RWPE2 (cell line): ENCODE measurements at regions not wholly inside any gene's neighbourhood (a gene's known extent, or its start where the extent isn't known, plus 50 kb on each side); places are given as distances from the start of the nearest gene placed in this dataset.

Experiments used
- ATAC-seq: fragments of 200-7000 bp; cut with Tn5 transposase; 3 replicates; pipeline ENCODE4 v1.9.1; 2021; ENCODE audit warnings: low read depth
- DNase-seq: peaks from one replicate; pipeline ENCODE4 v3.0.0-alpha.2; 2020; ENCODE audit warnings: low spot score
- H3K27ac ChIP-seq: fragments of 450-650 bp; 2 replicates; pipeline ENCODE4 v1.5.1; 2017; ENCODE audit warnings: mild to moderate bottlenecking; ENCODE audit not compliant: poor library complexity, severe bottlenecking
- H3K27me3 ChIP-seq: fragments of 250-450 bp; sonication (Bioruptor Pico); 2 replicates; pipeline ENCODE4 v1.5.1; 2021; ENCODE audit warnings: mild to moderate bottlenecking, moderate library complexity; ENCODE audit not compliant: insufficient read depth, poor library complexity, severe bottlenecking
- H3K36me3 ChIP-seq: fragments of 250-450 bp; sonication (Bioruptor Pico); 2 replicates; pipeline ENCODE4 v1.5.1; 2020; ENCODE audit warnings: low read depth, mild to moderate bottlenecking, moderate library complexity
- H3K4me1 ChIP-seq: fragments of 250-450 bp; sonication (Bioruptor Pico); 2 replicates; pipeline ENCODE4 v1.5.1; 2021; ENCODE audit warnings: mild to moderate bottlenecking, moderate library complexity; ENCODE audit not compliant: insufficient read depth, poor library complexity, severe bottlenecking
- H3K4me3 ChIP-seq: fragments of 250-450 bp; sonication (Bioruptor Pico); 2 replicates; pipeline ENCODE4 v1.5.1; 2021; ENCODE audit warnings: mild to moderate bottlenecking, moderate library complexity; ENCODE audit not compliant: severe bottlenecking
- H3K9me3 ChIP-seq: fragments of 250-450 bp; sonication (Bioruptor Pico); 2 replicates; pipeline ENCODE4 v1.5.1; 2021; ENCODE audit warnings: mild to moderate bottlenecking, moderate library complexity; ENCODE audit not compliant: severe bottlenecking
- CTCF ChIP-seq: fragments of 450-650 bp; IDR thresholded peaks from one replicate; pipeline ENCODE4 v1.5.1; 2017; ENCODE audit warnings: mild to moderate bottlenecking, moderate library complexity; ENCODE audit not compliant: poor library complexity, severe bottlenecking

DNA sequence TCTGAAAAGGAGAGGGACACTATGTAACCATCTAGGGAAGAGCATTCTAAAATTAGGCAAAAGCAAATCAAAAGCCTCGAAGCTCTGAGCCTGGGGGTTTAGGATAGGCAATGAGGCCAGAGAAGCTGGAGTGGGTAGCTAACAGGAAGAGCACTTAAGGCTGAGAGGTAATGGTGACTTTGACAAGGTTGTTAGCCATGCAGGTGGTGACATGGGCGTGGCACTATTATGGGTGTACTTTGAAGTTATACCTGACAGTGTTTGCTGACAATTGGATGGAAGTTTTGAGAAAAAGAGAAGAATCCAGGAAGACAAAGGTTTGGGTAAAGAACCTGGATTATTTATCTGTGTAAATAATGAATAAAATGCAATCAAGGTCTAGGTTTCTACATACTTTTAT, 383.0 kb upstream of the SEMA3C start:
- no peak for ATAC-seq
- TF ChIP-seq CTCF: no peak

GRCh38 chr7:81300753-81301152, 381.9 kb upstream of the SEMA3C start:
- Histone ChIP-seq H3K27ac (no peak overlapping the region), H3K27me3 (no peaks in the 10 kb centered on the region), H3K4me1 (peaks cover 22% of the 10 kb centered on the region), H3K9me3 (no peaks in the 10 kb centered on the region), H3K4me3 (no peak overlapping the region), H3K36me3 (no peaks in the 10 kb centered on the region)
- ATAC-seq: no peak
- no peak for TF ChIP-seq CTCF
- no peak for DNase-seq

More for the DNA sequence above, 383.0 kb upstream of the SEMA3C start:
- Histone ChIP-seq H3K27ac (no peak overlapping the region), H3K9me3 (no peaks in the 10 kb centered on the region), H3K4me1 (peaks cover 22% of the 10 kb centered on the region), H3K36me3 (no peaks in the 10 kb centered on the region), H3K27me3 (no peaks in the 10 kb centered on the region), H3K4me3 (no peak overlapping the region)
- DNase-seq: no peak

DNA sequence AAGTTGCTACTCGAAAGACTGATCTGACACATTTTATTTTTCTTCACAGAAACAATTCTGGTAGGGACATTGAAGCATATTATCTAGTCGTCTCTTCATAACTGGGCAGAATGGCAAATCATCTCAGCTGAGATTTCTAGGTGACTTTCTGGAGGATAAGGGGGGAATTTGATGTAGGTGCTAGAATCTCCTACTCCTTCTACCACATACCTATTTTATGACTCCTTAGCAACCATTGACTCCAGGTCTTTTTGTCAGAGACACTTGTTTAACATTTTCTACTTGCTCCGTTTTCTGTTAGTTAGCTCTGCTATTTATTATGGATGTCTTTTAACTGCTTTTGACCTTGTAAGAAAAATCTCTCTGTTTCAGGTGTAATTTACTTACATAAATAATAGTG, 380.9 kb upstream of the SEMA3C start:
- peak; percentile 28; the same call in 1 of the 3 replicates for ATAC-seq
- no peaks in the 10 kb centered on the region for H3K27me3 ChIP-seq

DNA sequence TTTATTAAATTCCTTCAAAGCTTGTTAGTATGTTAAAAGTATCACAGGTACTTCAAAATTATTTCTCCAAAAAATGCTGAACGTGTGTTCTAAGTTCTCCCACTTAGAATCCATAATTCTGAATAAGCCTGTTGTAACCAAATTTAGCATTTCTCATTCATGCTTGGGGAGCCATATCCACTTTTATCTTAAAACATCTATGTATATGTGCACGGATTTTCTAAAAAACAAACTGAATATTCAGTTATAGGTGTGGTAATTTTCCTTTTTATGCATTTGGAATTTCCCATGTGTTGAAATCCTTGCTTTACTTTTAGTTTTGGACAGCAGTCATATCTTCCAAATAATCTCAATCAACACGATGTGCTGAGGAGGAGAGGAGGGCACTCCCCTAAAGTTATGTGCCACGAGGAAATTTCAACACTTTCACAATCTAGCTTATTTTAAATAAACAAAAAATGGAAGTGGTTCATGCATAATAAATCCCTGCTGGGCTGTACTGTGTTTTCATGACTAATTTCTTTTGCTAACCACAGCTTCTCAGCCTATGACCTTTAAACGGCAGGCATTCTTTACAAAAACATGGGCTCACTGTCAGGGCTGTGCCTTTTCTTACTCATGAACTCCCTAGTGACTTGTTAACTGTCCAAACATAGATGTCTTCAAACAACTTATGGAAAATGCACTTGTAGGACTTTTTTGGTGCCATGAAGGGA, 380.3 kb upstream of the SEMA3C start:
- no peaks in the 10 kb centered on the region for H3K36me3 ChIP-seq
- TF ChIP-seq CTCF: no peak
- no peak for DNase-seq
- no peaks in the 10 kb centered on the region for H3K9me3 ChIP-seq
- peak overlapping the region; percentile 59 for H3K27ac ChIP-seq
- H3K27me3 ChIP-seq: no peaks in the 10 kb centered on the region
- H3K4me3 ChIP-seq: no peak overlapping the region
- H3K4me1 ChIP-seq: peaks cover 22% of the 10 kb centered on the region
- ATAC-seq: peak; percentile 100

More for the DNA sequence above, 380.9 kb upstream of the SEMA3C start:
- TF ChIP-seq CTCF: no peak
- DNase-seq: no peak
- H3K4me1 ChIP-seq: peaks cover 22% of the 10 kb centered on the region
- peak overlapping the region; percentile 59 for H3K27ac ChIP-seq
- no peaks in the 10 kb centered on the region for H3K9me3 ChIP-seq
- H3K4me3 ChIP-seq: no peak overlapping the region
- H3K36me3 ChIP-seq: no peaks in the 10 kb centered on the region

DNA sequence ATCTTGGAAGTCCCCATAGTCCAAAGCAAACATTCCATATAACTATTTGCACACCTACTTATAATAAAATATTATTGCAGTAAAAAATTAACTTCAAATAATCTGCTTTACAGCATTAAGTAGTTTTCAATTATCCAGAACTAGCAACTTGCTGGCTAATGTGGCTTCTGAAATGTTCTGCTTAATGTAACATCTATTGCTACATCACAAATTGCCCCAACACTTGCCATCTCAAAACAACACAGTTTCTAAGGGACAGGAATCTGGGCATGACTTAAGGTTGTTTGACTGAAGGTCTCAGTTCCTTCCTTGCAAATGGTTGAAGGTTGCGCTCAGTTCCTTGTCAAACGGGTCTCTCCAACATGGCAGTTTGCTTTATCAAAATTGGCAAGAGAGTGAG, 378.5 kb upstream of the SEMA3C start:
- Histone ChIP-seq H3K27me3 (no peaks in the 10 kb centered on the region), H3K27ac (no peak overlapping the region), H3K9me3 (no peaks in the 10 kb centered on the region), H3K36me3 (no peaks in the 10 kb centered on the region), H3K4me1 (peaks cover 22% of the 10 kb centered on the region), H3K4me3 (no peak overlapping the region)
- ATAC-seq: no peak
- no peak for TF ChIP-seq CTCF
- DNase-seq: no peak
